MM.1S (cell line): ENCODE measurements at regions not wholly inside any gene's neighbourhood (a gene's known extent, or its start where the extent isn't known, plus 50 kb on each side); places are given as distances from the start of the nearest gene placed in this dataset.

Source experiments
- DNase-seq: peaks from one replicate; pipeline ENCODE4 v3.0.0-alpha.2; 2015
- H2AFZ ChIP-seq: fragments of 300-600 bp; sonication (generic); 2 replicates; pipeline ENCODE4 v1.6.0; 2016; ENCODE audit warnings: antibody characterized with exemption, low read length
- H3F3A ChIP-seq: fragments of 300-600 bp; sonication (generic); 2 replicates; pipeline ENCODE4 v1.6.1; 2016; ENCODE audit warnings: mild to moderate bottlenecking, antibody characterized with exemption, low read length, moderate library complexity, mixed read lengths; ENCODE audit not compliant: insufficient read depth
- H3K27ac ChIP-seq: fragments of 300-600 bp; sonication (generic); 2 replicates; pipeline ENCODE4 v1.5.1; 2016; ENCODE audit warnings: mild to moderate bottlenecking, low read length
- H3K27me3 ChIP-seq: fragments of 300-600 bp; sonication (generic); replicated peaks from 2 replicates; pipeline ENCODE4 v1.6.0; 2016; ENCODE audit warnings: low read length; ENCODE audit not compliant: insufficient read depth
- H3K36me3 ChIP-seq: fragments of 300-600 bp; sonication (generic); replicated peaks from 2 replicates; pipeline ENCODE4 v1.6.1; 2016; ENCODE audit warnings: mild to moderate bottlenecking, low read length, mixed read lengths; ENCODE audit not compliant: insufficient read depth
- H3K4me1 ChIP-seq: fragments of 300-600 bp; sonication (generic); 2 replicates; pipeline ENCODE4 v1.6.1; 2016; ENCODE audit warnings: low read length, mixed read lengths
- H3K4me2 ChIP-seq: fragments of 300-600 bp; sonication (generic); 2 replicates; pipeline ENCODE4 v1.6.0; 2016; ENCODE audit warnings: low read depth, low read length
- H3K4me3 ChIP-seq: fragments of 300-600 bp; sonication (generic); 2 replicates; pipeline ENCODE4 v1.5.1; 2016; ENCODE audit warnings: low read length, mixed read lengths
- H3K79me2 ChIP-seq: fragments of 300-600 bp; sonication (generic); 2 replicates; pipeline ENCODE4 v1.6.1; 2016; ENCODE audit warnings: mixed run types, low read length, mixed read lengths
- H3K9ac ChIP-seq: fragments of 300-600 bp; sonication (generic); 2 replicates; pipeline ENCODE4 v1.6.1; 2016; ENCODE audit warnings: low read length, mixed read lengths
- H3K9me2 ChIP-seq: fragments of 300-600 bp; sonication (generic); replicated peaks from 2 replicates; pipeline ENCODE4 v1.6.1; 2016; ENCODE audit warnings: mild to moderate bottlenecking, low read length, mixed read lengths; ENCODE audit not compliant: insufficient read depth
- H3K9me3 ChIP-seq: fragments of 300-600 bp; sonication (generic); replicated peaks from 2 replicates; pipeline ENCODE4 v1.6.1; 2016; ENCODE audit warnings: mild to moderate bottlenecking, low read length, mixed read lengths; ENCODE audit not compliant: insufficient read depth
- H4K20me1 ChIP-seq: fragments of 300-600 bp; sonication (generic); 2 replicates; pipeline ENCODE4 v1.6.1; 2016; ENCODE audit warnings: mild to moderate bottlenecking, low read length, moderate library complexity, mixed read lengths; ENCODE audit not compliant: insufficient read depth
- CTCF ChIP-seq: fragments of 300-600 bp; sonication (generic); IDR thresholded peaks from 2 replicates; pipeline ENCODE4 v1.5.1; 2016; ENCODE audit warnings: antibody characterized with exemption, low read length, mixed read lengths
- EZH2 ChIP-seq: fragments of 300-600 bp; sonication (generic); optimal IDR thresholded peaks from 2 replicates; pipeline ENCODE3; 2017; ENCODE audit warnings: low read depth, mild to moderate bottlenecking, antibody characterized with exemption, low read length, mixed read lengths
- EZH2phosphoT487 ChIP-seq: fragments of 300-600 bp; sonication (generic); IDR thresholded peaks from 2 replicates; pipeline ENCODE4 v1.6.1; 2018; ENCODE audit warnings: antibody characterized with exemption, low read length

- Histone ChIP-seq H3K36me3 (no peaks in the 10 kb centered on the region), H3K4me2 (no peak overlapping the region), H4K20me1 (no peaks in the 10 kb centered on the region), H3K27ac (no peak overlapping the region), H3K79me2 (no peaks in the 10 kb centered on the region), H3K27me3 (no peaks in the 10 kb centered on the region), H3F3A (no peaks in the 10 kb centered on the region), H3K4me1 (no peaks in the 10 kb centered on the region), H3K9me2 (no peaks in the 10 kb centered on the region), H3K4me3 (no peak overlapping the region), H3K9ac (no peak overlapping the region), H2AFZ (no peak overlapping the region), H3K9me3 (no peaks in the 10 kb centered on the region)
- no peak for DNase-seq
- TF ChIP-seq EZH2 (no peak), CTCF (no peak), EZH2phosphoT487 (no peak)
These were observed 195.1 kb downstream of the MAGEB5 start for GRCh38 chrX:26411045-26411444.

GRCh38 chrX:26409636-26410035, 193.7 kb downstream of the MAGEB5 start:
- Histone ChIP-seq H3K9me2 (no peaks in the 10 kb centered on the region), H3K36me3 (no peaks in the 10 kb centered on the region), H2AFZ (no peak overlapping the region), H3K4me1 (no peaks in the 10 kb centered on the region), H3K4me3 (no peak overlapping the region), H3K4me2 (no peak overlapping the region), H3F3A (no peaks in the 10 kb centered on the region), H3K79me2 (no peaks in the 10 kb centered on the region), H3K27ac (no peak overlapping the region), H4K20me1 (no peaks in the 10 kb centered on the region), H3K9me3 (no peaks in the 10 kb centered on the region), H3K27me3 (no peaks in the 10 kb centered on the region), H3K9ac (no peak overlapping the region)
- no peak for DNase-seq
- TF ChIP-seq EZH2 (no peak), EZH2phosphoT487 (no peak)

- H3K79me2 ChIP-seq, result no peaks in the 10 kb centered on the region
- H3K4me2 ChIP-seq, result no peak overlapping the region
- no peaks in the 10 kb centered on the region for H3K27me3 ChIP-seq
- H3F3A ChIP-seq, result no peaks in the 10 kb centered on the region
- no peaks in the 10 kb centered on the region for H4K20me1 ChIP-seq
- no peaks in the 10 kb centered on the region for H3K9me2 ChIP-seq
- H3K4me1 ChIP-seq, result no peaks in the 10 kb centered on the region
- H3K4me3 ChIP-seq, result no peak overlapping the region
- no peak overlapping the region for H2AFZ ChIP-seq
- no peak overlapping the region for H3K27ac ChIP-seq
- no peak overlapping the region for H3K9ac ChIP-seq
- H3K9me3 ChIP-seq, result no peaks in the 10 kb centered on the region
- DNase-seq, result no peak
- TF ChIP-seq EZH2phosphoT487, result no peak
- H3K36me3 ChIP-seq, result no peaks in the 10 kb centered on the region
These were observed 171.9 kb downstream of the MAGEB5 start for GRCh38 chrX:26387906-26388305.

- H3K27ac ChIP-seq, result no peak overlapping the region
- H4K20me1 ChIP-seq, result no peaks in the 10 kb centered on the region
- no peak for DNase-seq
- no peaks in the 10 kb centered on the region for H3K79me2 ChIP-seq
- H3K4me3 ChIP-seq, result no peak overlapping the region
- H3K9me3 ChIP-seq, result no peaks in the 10 kb centered on the region
- no peaks in the 10 kb centered on the region for H3K9me2 ChIP-seq
- H3K4me1 ChIP-seq, result no peaks in the 10 kb centered on the region
- H2AFZ ChIP-seq, result no peak overlapping the region
- no peaks in the 10 kb centered on the region for H3K36me3 ChIP-seq
- H3K9ac ChIP-seq, result no peak overlapping the region
- no peaks in the 10 kb centered on the region for H3F3A ChIP-seq
- TF ChIP-seq EZH2 (no peak), EZH2phosphoT487 (no peak)
- H3K27me3 ChIP-seq, result no peaks in the 10 kb centered on the region
- no peak overlapping the region for H3K4me2 ChIP-seq
These were observed 160.2 kb downstream of the MAGEB5 start for GRCh38 chrX:26376037-26376708.

GRCh38 chrX:26375346-26375745, 159.4 kb downstream of the MAGEB5 start:
- TF ChIP-seq EZH2phosphoT487, result no peak
- no peak for TF ChIP-seq CTCF
- TF ChIP-seq EZH2, result no peak
- Histone ChIP-seq H3F3A (no peaks in the 10 kb centered on the region), H3K4me1 (no peaks in the 10 kb centered on the region), H3K9me2 (no peaks in the 10 kb centered on the region), H3K27ac (no peak overlapping the region), H3K9ac (no peak overlapping the region), H3K36me3 (no peaks in the 10 kb centered on the region), H3K9me3 (no peaks in the 10 kb centered on the region), H3K4me2 (no peak overlapping the region), H3K79me2 (no peaks in the 10 kb centered on the region), H3K27me3 (no peaks in the 10 kb centered on the region), H3K4me3 (no peak overlapping the region), H2AFZ (no peak overlapping the region), H4K20me1 (no peaks in the 10 kb centered on the region)
- DNase-seq, result no peak
